HEK293 (cell line): ENCODE measurements at regions not wholly inside any gene's neighbourhood (a gene's known extent, or its start where the extent isn't known, plus 50 kb on each side); places are given as distances from the start of the nearest gene placed in this dataset.

ENCODE experiments used
- AEBP2 ChIP-seq: fragments of 450-650 bp; formaldehyde crosslinking; IDR thresholded peaks from 2 replicates; pipeline ENCODE4 v1.5.1; 2016; ENCODE audit warnings: missing biosample characterization, missing genetic modification characterization, borderline replicate concordance
- ATF2 ChIP-seq: fragments of 450-650 bp; formaldehyde crosslinking; IDR thresholded peaks from 2 replicates; pipeline ENCODE4 v1.5.1; 2016; ENCODE audit warnings: missing biosample characterization, missing genetic modification characterization, low read depth
- KLF9 ChIP-seq: fragments of 450-650 bp; formaldehyde crosslinking; IDR thresholded peaks from 2 replicates; pipeline ENCODE4 v1.5.1; 2016; ENCODE audit warnings: missing biosample characterization, missing genetic modification characterization, low read depth
- OSR2 ChIP-seq: fragments of 450-650 bp; formaldehyde crosslinking; IDR thresholded peaks from 2 replicates; pipeline ENCODE4 v1.5.1; 2016; ENCODE audit warnings: missing biosample characterization, missing genetic modification characterization
- PRDM10 ChIP-seq: fragments of 450-650 bp; formaldehyde crosslinking; IDR thresholded peaks from 2 replicates; pipeline ENCODE4 v1.5.1; 2016; ENCODE audit warnings: missing biosample characterization, missing genetic modification characterization
- PRDM6 ChIP-seq: fragments of 450-650 bp; formaldehyde crosslinking; IDR thresholded peaks from 2 replicates; pipeline ENCODE4 v1.5.1; 2017; ENCODE audit warnings: missing biosample characterization, missing genetic modification characterization
- REPIN1 ChIP-seq: fragments of 450-650 bp; formaldehyde crosslinking; IDR thresholded peaks from 2 replicates; pipeline ENCODE4 v1.5.1; 2017; ENCODE audit warnings: missing biosample characterization, missing genetic modification characterization, low read depth
- SALL2 ChIP-seq: fragments of 450-650 bp; formaldehyde crosslinking; IDR thresholded peaks from 2 replicates; pipeline ENCODE4 v1.5.0; 2017; ENCODE audit warnings: missing biosample characterization, mild to moderate bottlenecking, missing genetic modification characterization, borderline replicate concordance
- ZBTB21 ChIP-seq: fragments of 450-650 bp; formaldehyde crosslinking; IDR thresholded peaks from 2 replicates; pipeline ENCODE4 v1.5.1; 2017; ENCODE audit warnings: missing biosample characterization, missing genetic modification characterization
- ZBTB49 ChIP-seq: fragments of 450-650 bp; formaldehyde crosslinking; IDR thresholded peaks from 2 replicates; pipeline ENCODE4 v1.5.1; 2016; ENCODE audit warnings: missing biosample characterization, missing genetic modification characterization, low read depth
- ZBTB8A ChIP-seq: fragments of 450-650 bp; formaldehyde crosslinking; IDR thresholded peaks from 2 replicates; pipeline ENCODE4 v1.5.1; 2016; ENCODE audit warnings: missing biosample characterization, missing genetic modification characterization
- ZNF121 ChIP-seq: fragments of 450-650 bp; formaldehyde crosslinking; IDR thresholded peaks from 2 replicates; pipeline ENCODE4 v1.5.1; 2016; ENCODE audit warnings: missing biosample characterization, missing genetic modification characterization
- ZNF133 ChIP-seq: fragments of 450-650 bp; formaldehyde crosslinking; IDR thresholded peaks from 2 replicates; pipeline ENCODE4 v1.5.1; 2016; ENCODE audit warnings: missing biosample characterization, missing genetic modification characterization
- ZNF169 ChIP-seq: fragments of 450-650 bp; formaldehyde crosslinking; IDR thresholded peaks from 2 replicates; pipeline ENCODE4 v1.5.1; 2016; ENCODE audit warnings: missing biosample characterization, missing genetic modification characterization
- ZNF19 ChIP-seq: fragments of 450-650 bp; formaldehyde crosslinking; IDR thresholded peaks from 2 replicates; pipeline ENCODE4; 2016; ENCODE audit warnings: missing biosample characterization, missing genetic modification characterization, low read depth
- ZNF223 ChIP-seq: fragments of 450-650 bp; formaldehyde crosslinking; IDR thresholded peaks from 2 replicates; pipeline ENCODE4 v1.5.1; 2016; ENCODE audit warnings: missing biosample characterization, missing genetic modification characterization
- ZNF23 ChIP-seq: fragments of 450-650 bp; formaldehyde crosslinking; IDR thresholded peaks from 2 replicates; pipeline ENCODE4 v1.5.1; 2016; ENCODE audit warnings: missing biosample characterization, missing genetic modification characterization, borderline replicate concordance
- ZNF280D ChIP-seq: fragments of 450-650 bp; formaldehyde crosslinking; IDR thresholded peaks from 2 replicates; pipeline ENCODE4 v1.5.1; 2016; ENCODE audit warnings: missing biosample characterization, missing genetic modification characterization
- ZNF292 ChIP-seq: fragments of 450-650 bp; formaldehyde crosslinking; IDR thresholded peaks from 2 replicates; pipeline ENCODE4 v1.5.1; 2016; ENCODE audit warnings: low read depth, missing biosample characterization, missing genetic modification characterization, borderline replicate concordance
- ZNF354C ChIP-seq: fragments of 450-650 bp; formaldehyde crosslinking; IDR thresholded peaks from 2 replicates; pipeline ENCODE4 v1.5.1; 2016; ENCODE audit warnings: missing biosample characterization, missing genetic modification characterization, low read depth, borderline replicate concordance
- ZNF473 ChIP-seq: fragments of 450-650 bp; formaldehyde crosslinking; IDR thresholded peaks from 2 replicates; pipeline ENCODE4 v1.5.1; 2017; ENCODE audit warnings: missing biosample characterization, missing genetic modification characterization
- ZNF521 ChIP-seq: fragments of 450-650 bp; formaldehyde crosslinking; IDR thresholded peaks from 2 replicates; pipeline ENCODE4 v1.5.1; 2017; ENCODE audit warnings: missing biosample characterization, mild to moderate bottlenecking, missing genetic modification characterization
- ZNF585B ChIP-seq: fragments of 450-650 bp; formaldehyde crosslinking; IDR thresholded peaks from 2 replicates; pipeline ENCODE4 v1.5.1; 2016; ENCODE audit warnings: missing biosample characterization, missing genetic modification characterization
- ZNF660 ChIP-seq: fragments of 450-650 bp; IDR thresholded peaks from 2 replicates; pipeline ENCODE4 v1.5.1; 2018; ENCODE audit warnings: missing biosample characterization, mild to moderate bottlenecking, missing genetic modification characterization
- ZSCAN5A ChIP-seq: fragments of 450-650 bp; formaldehyde crosslinking; IDR thresholded peaks from 2 replicates; pipeline ENCODE4 v1.5.1; 2016; ENCODE audit warnings: missing biosample characterization, missing genetic modification characterization

GRCh38 chr20:4613184-4613583, 73.1 kb upstream of the PRNP start (continued):
- no peak for TF ChIP-seq ZNF280D (tag by site-specific recombination)
- TF ChIP-seq SALL2 (tag by site-specific recombination): no peak
- TF ChIP-seq PRDM6: no peak
- TF ChIP-seq ZNF473 (tag by site-specific recombination): no peak
- TF ChIP-seq ZBTB21: peak; percentile 72
- no peak for TF ChIP-seq OSR2 (tag by site-specific recombination)
- 0 out of 2 replicates have a peak, but pooled peaks have one; percentile 64 for TF ChIP-seq ZNF354C
- peak; percentile 84; the same call in 1 of the 2 replicates for TF ChIP-seq AEBP2
- TF ChIP-seq REPIN1 (tag by site-specific recombination): no peak
- TF ChIP-seq ZNF23 (tag by site-specific recombination): no peak
- TF ChIP-seq ZNF292: peak; percentile 90
- no peak for TF ChIP-seq ZNF660 (tag by site-specific recombination)
- no peak for TF ChIP-seq ZBTB49 (tag by site-specific recombination)
- TF ChIP-seq ZNF169 (tag by site-specific recombination): no peak
- no peak for TF ChIP-seq ZNF121 (tag by site-specific recombination)
- no peak for TF ChIP-seq ATF2 (tag by site-specific recombination)
- TF ChIP-seq ZNF521 (tag by site-specific recombination): no peak
- TF ChIP-seq ZNF19 (tag by site-specific recombination): peak; percentile 78; the same call in 1 of the 2 replicates
- TF ChIP-seq ZNF223 (tag by site-specific recombination): peak; percentile 77; the same call in 1 of the 2 replicates
- TF ChIP-seq ZNF585B (tag by site-specific recombination): no peak
- TF ChIP-seq ZNF133 (tag by site-specific recombination): no peak
- TF ChIP-seq ZSCAN5A: no peak
- TF ChIP-seq PRDM10 (tag by site-specific recombination): peak; percentile 62
- peak; percentile 87 for TF ChIP-seq ZBTB8A
- TF ChIP-seq KLF9 (tag by site-specific recombination): no peak
